SU-DHL-6 (cell line): ENCODE measurements at regions not wholly inside any gene's neighbourhood (a gene's known extent, or its start where the extent isn't known, plus 50 kb on each side); places are given as distances from the start of the nearest gene placed in this dataset.

Experiments used
- CTCF ChIP-seq: fragments of 200-600 bp; sonication (generic); IDR thresholded peaks from one replicate; pipeline ENCODE4 v1.5.1; 2017; ENCODE audit warnings: antibody characterized with exemption, mild to moderate bottlenecking, low read length, moderate library complexity; ENCODE audit not compliant: insufficient read depth, poor library complexity, severe bottlenecking
- EZH2phosphoT487 ChIP-seq: fragments of 200-600 bp; sonication (generic), shearing (Covaris generic); conservative IDR thresholded peaks from 2 replicates; pipeline ENCODE4 v1.6.1; 2018; ENCODE audit warnings: mild to moderate bottlenecking, antibody characterized with exemption, low read length, moderate library complexity, mixed read lengths

DNA sequence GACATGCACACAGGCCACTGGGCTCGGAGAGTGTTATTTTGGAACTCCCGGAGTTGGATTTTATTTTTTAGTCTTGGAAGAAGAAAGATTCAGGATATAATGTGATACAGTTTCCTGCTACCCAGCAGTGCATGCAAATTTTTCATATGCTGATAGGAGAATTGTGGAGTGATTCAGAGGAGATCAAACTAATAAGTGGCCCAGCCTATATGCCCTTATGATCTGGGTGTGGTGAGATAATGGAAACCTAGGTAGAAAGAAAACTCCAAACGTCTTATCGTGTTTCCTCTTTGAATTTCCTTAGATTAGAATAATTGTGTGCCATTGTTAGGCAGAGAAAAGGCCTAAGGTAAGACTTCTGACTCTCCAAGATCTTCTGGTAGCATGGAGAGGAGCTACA is 401.2 kb upstream of the BTBD3 start:
- TF ChIP-seq CTCF: no peak
- TF ChIP-seq EZH2phosphoT487: no peak
